ENCODE measurements at regions not wholly inside any gene's neighbourhood (a gene's known extent, or its start where the extent isn't known, plus 50 kb on each side); places are given as distances from the start of the nearest gene placed in this dataset.

GRCh38 chr2:34188464-34189303 is 589.6 kb upstream of the FAM98A start:
- H3K9me2 ChIP-seq (replicated peaks; ENCODE audit: low read length): no peaks in the 10 kb centered on the region
- CTCF ChIA-PET: no interaction called here
- DNase-seq: no peak
- no peak overlapping the region for H2AFZ ChIP-seq (ENCODE audit: low read length)
- POLR2A ChIA-PET (ENCODE audit: unreplicated experiment): no interaction called here
- H3F3A ChIP-seq (ENCODE audit: low read length, unreplicated experiment): no peaks in the 10 kb centered on the region
- no peaks in the 10 kb centered on the region for H3K79me2 ChIP-seq (ENCODE audit: low read length)
- H3K9me3 ChIP-seq (ENCODE audit: low read length): no peaks in the 10 kb centered on the region
- no TSS peak for BruUV-seq (replicated peaks)
- H3K4me1 ChIP-seq (ENCODE audit: insufficient read depth, low read length): no peaks in the 10 kb centered on the region
- no peak overlapping the region for H3K9ac ChIP-seq (ENCODE audit: low read length)
- TF ChIP-seq EZH2 (IDR thresholded peaks at IDR 0.05; ENCODE audit: low read length, unreplicated experiment): no peak
- TF ChIP-seq CTCF (conservative IDR thresholded peaks at IDR 0.05; ENCODE audit: low read depth, low read length): no peak
- TF ChIP-seq EZH2phosphoT487 (IDR thresholded peaks at IDR 0.05; ENCODE audit: borderline replicate concordance, low read length): no peak
- intact Hi-C loops (cut with micrococcal nuclease): no loop called here
- no peak for ATAC-seq
- H3K36me3 ChIP-seq (ENCODE audit: low read depth, low read length): no peaks in the 10 kb centered on the region
- H4K20me1 ChIP-seq (ENCODE audit: low read length): no peaks in the 10 kb centered on the region
- H3K4me3 ChIP-seq (ENCODE audit: low read length): no peak overlapping the region
- no peak overlapping the region for H3K4me2 ChIP-seq (ENCODE audit: low read length)
- H3K27ac ChIP-seq (ENCODE audit: low read length): no peak overlapping the region
- 0 out of 2 replicates have a peak, but pooled peaks cover 4% of the 10 kb centered on the region for H3K27me3 ChIP-seq (ENCODE audit: low read length)

- Histone ChIP-seq H3K27ac (ENCODE audit: low read length) (no peak overlapping the region), H3K4me2 (ENCODE audit: low read length) (no peak overlapping the region), H3K9me2 (replicated peaks; ENCODE audit: low read length) (no peaks in the 10 kb centered on the region), H3K9ac (ENCODE audit: low read length) (no peak overlapping the region), H3K36me3 (ENCODE audit: low read depth, low read length) (no peaks in the 10 kb centered on the region), H3K4me3 (ENCODE audit: low read length) (no peak overlapping the region), H3K79me2 (ENCODE audit: low read length) (no peaks in the 10 kb centered on the region), H3K9me3 (ENCODE audit: low read length) (no peaks in the 10 kb centered on the region), H4K20me1 (ENCODE audit: low read length) (no peaks in the 10 kb centered on the region), H3K4me1 (ENCODE audit: insufficient read depth, low read length) (no peaks in the 10 kb centered on the region), H3K27me3 (ENCODE audit: low read length) (no peaks in the 10 kb centered on the region), H2AFZ (ENCODE audit: low read length) (no peak overlapping the region), H3F3A (ENCODE audit: low read length, unreplicated experiment) (no peaks in the 10 kb centered on the region)
- no peak for ATAC-seq
- DNase-seq: no peak
- no peak for TF ChIP-seq EZH2 (IDR thresholded peaks at IDR 0.05; ENCODE audit: low read length, unreplicated experiment)
- TF ChIP-seq EZH2phosphoT487 (IDR thresholded peaks at IDR 0.05; ENCODE audit: borderline replicate concordance, low read length): no peak
- TF ChIP-seq CTCF (conservative IDR thresholded peaks at IDR 0.05; ENCODE audit: low read depth, low read length): no peak
- ChIA-PET CTCF (no interaction called here), POLR2A (ENCODE audit: unreplicated experiment) (no interaction called here)
- BruUV-seq (replicated peaks): no TSS peak
- intact Hi-C loops (cut with micrococcal nuclease): no loop called here
Observed at GRCh38 chr2:34179511-34179910, 580.4 kb upstream of the FAM98A start.

- BruUV-seq (replicated peaks): no TSS peak
- Histone ChIP-seq H3K9me3 (ENCODE audit: low read length) (no peaks in the 10 kb centered on the region), H3K4me3 (ENCODE audit: low read length) (no peak overlapping the region), H3K9me2 (replicated peaks; ENCODE audit: low read length) (no peaks in the 10 kb centered on the region), H3K79me2 (ENCODE audit: low read length) (no peaks in the 10 kb centered on the region), H3F3A (ENCODE audit: low read length, unreplicated experiment) (no peaks in the 10 kb centered on the region), H3K4me1 (ENCODE audit: insufficient read depth, low read length) (no peaks in the 10 kb centered on the region), H3K27ac (ENCODE audit: low read length) (no peak overlapping the region), H3K4me2 (ENCODE audit: low read length) (no peak overlapping the region), H2AFZ (ENCODE audit: low read length) (no peak overlapping the region), H3K27me3 (ENCODE audit: low read length) (no peaks in the 10 kb centered on the region), H3K36me3 (ENCODE audit: low read depth, low read length) (no peaks in the 10 kb centered on the region), H3K9ac (ENCODE audit: low read length) (no peak overlapping the region), H4K20me1 (ENCODE audit: low read length) (no peaks in the 10 kb centered on the region)
- ATAC-seq (no peak), DNase-seq (no peak)
- ChIA-PET CTCF (no interaction called here), POLR2A (ENCODE audit: unreplicated experiment) (no interaction called here)
- intact Hi-C loops (cut with micrococcal nuclease): no loop called here
- TF ChIP-seq EZH2phosphoT487 (IDR thresholded peaks at IDR 0.05; ENCODE audit: borderline replicate concordance, low read length) (no peak), CTCF (conservative IDR thresholded peaks at IDR 0.05; ENCODE audit: low read depth, low read length) (no peak), EZH2 (IDR thresholded peaks at IDR 0.05; ENCODE audit: low read length, unreplicated experiment) (no peak)
Observed at GRCh38 chr2:34178482-34178881, 579.4 kb upstream of the FAM98A start.
